ENCODE measurements at regions not wholly inside any gene's neighbourhood (a gene's known extent, or its start where the extent isn't known, plus 50 kb on each side); places are given as distances from the start of the nearest gene placed in this dataset.

GRCh38 chr16:85309656-85310587 lies 197.7 kb upstream of the CIBAR2 start:
- ATAC-seq: no peak
- H3K4me1 Mint-ChIP-seq: peaks cover 58% of the 10 kb centered on the region
- intact Hi-C loops (cut with DNase I, micrococcal nuclease): loop anchor here in 1 of 2 experiments (5.0 kb wide), 1 partner anchor 193 kb away; no protein-coding TSS in a partner anchor

GRCh38 chr16:85310868-85311585 lies 198.8 kb upstream of the CIBAR2 start:
- ATAC-seq (peak; percentile 20), DNase-seq (peak; percentile 53)
- POLR2A ChIA-PET: no interaction called here
- H3K4me3 Mint-ChIP-seq: no peak overlapping the region
- no peaks in the 10 kb centered on the region for H3K36me3 Mint-ChIP-seq (ENCODE audit: low read depth)
- intact Hi-C loops (cut with DNase I, micrococcal nuclease): no loop called here
- no peak overlapping the region for H3K27ac Mint-ChIP-seq
- CTCF ChIA-PET: interaction anchor here (0.8 to 1.2 kb wide), 2 partner anchors 105 to 304 kb away, joined by 3 to 5 read pairs; no protein-coding TSS in a partner anchor
- no peaks in the 10 kb centered on the region for H3K9me3 Mint-ChIP-seq (ENCODE audit: low read depth)
- H3K27me3 Mint-ChIP-seq: no peaks in the 10 kb centered on the region
- H3K4me1 Mint-ChIP-seq: peaks cover 49% of the 10 kb centered on the region

More at GRCh38 chr16:85309656-85310587, 197.7 kb upstream of the CIBAR2 start:
- Mint-ChIP-seq H3K4me3 (no peak overlapping the region), H3K36me3 (ENCODE audit: low read depth) (no peaks in the 10 kb centered on the region), H3K27ac (peak overlapping the region; percentile 37), H3K27me3 (no peaks in the 10 kb centered on the region), H3K9me3 (ENCODE audit: low read depth) (no peaks in the 10 kb centered on the region)
- ChIA-PET CTCF (interaction anchor here (0.7 to 2.8 kb wide), 6 partner anchors 13 to 306 kb away, joined by 3 to 14 read pairs (median 3); no protein-coding TSS in a partner anchor), POLR2A (interaction anchor here (0.6 kb wide), 1 partner anchor 15 kb away, joined by 4 read pairs; no protein-coding TSS in a partner anchor)
- DNase-seq: peak; percentile 49

- H3K36me3 Mint-ChIP-seq (ENCODE audit: low read depth): no peaks in the 10 kb centered on the region
- intact Hi-C loops (cut with DNase I, micrococcal nuclease): no loop called here
- H3K27ac Mint-ChIP-seq: no peak overlapping the region
- ATAC-seq: no peak
- DNase-seq: no peak
- CTCF ChIA-PET: no interaction called here
- H3K4me3 Mint-ChIP-seq: no peak overlapping the region
- H3K27me3 Mint-ChIP-seq: no peaks in the 10 kb centered on the region
- H3K9me3 Mint-ChIP-seq (ENCODE audit: low read depth): no peaks in the 10 kb centered on the region
- POLR2A ChIA-PET: no interaction called here
- peaks cover 42% of the 10 kb centered on the region for H3K4me1 Mint-ChIP-seq
Measured at GRCh38 chr16:85311741-85312140, 199.5 kb upstream of the CIBAR2 start.

GRCh38 chr16:85312174-85312573 lies 199.9 kb upstream of the CIBAR2 start:
- H3K27me3 Mint-ChIP-seq: no peaks in the 10 kb centered on the region
- no peak overlapping the region for H3K4me3 Mint-ChIP-seq

GRCh38 chr16:85312642-85313525 lies 200.6 kb upstream of the CIBAR2 start:
- H3K4me3 Mint-ChIP-seq: no peak overlapping the region
- H3K27ac Mint-ChIP-seq: no peak overlapping the region
- no peaks in the 10 kb centered on the region for H3K9me3 Mint-ChIP-seq (ENCODE audit: low read depth)
- intact Hi-C loops (cut with DNase I, micrococcal nuclease): no loop called here
- POLR2A ChIA-PET: no interaction called here
- ATAC-seq: no peak
- CTCF ChIA-PET: no interaction called here
- H3K27me3 Mint-ChIP-seq: no peaks in the 10 kb centered on the region
- peaks cover 34% of the 10 kb centered on the region for H3K4me1 Mint-ChIP-seq
- DNase-seq: no peak
- H3K36me3 Mint-ChIP-seq (ENCODE audit: low read depth): no peaks in the 10 kb centered on the region

More at GRCh38 chr16:85312174-85312573, 199.9 kb upstream of the CIBAR2 start:
- ChIA-PET CTCF (no interaction called here), POLR2A (no interaction called here)
- H3K36me3 Mint-ChIP-seq (ENCODE audit: low read depth): no peaks in the 10 kb centered on the region
- ATAC-seq (no peak), DNase-seq (no peak)
- no peak overlapping the region for H3K27ac Mint-ChIP-seq
- H3K9me3 Mint-ChIP-seq (ENCODE audit: low read depth): no peaks in the 10 kb centered on the region
- H3K4me1 Mint-ChIP-seq: peaks cover 40% of the 10 kb centered on the region
- intact Hi-C loops (cut with DNase I, micrococcal nuclease): no loop called here

GRCh38 chr16:85313526-85314301 lies 201.4 kb upstream of the CIBAR2 start:
- Mint-ChIP-seq H3K4me3 (no peak overlapping the region), H3K4me1 (peaks cover 26% of the 10 kb centered on the region), H3K36me3 (ENCODE audit: low read depth) (no peaks in the 10 kb centered on the region), H3K9me3 (ENCODE audit: low read depth) (no peaks in the 10 kb centered on the region), H3K27me3 (no peaks in the 10 kb centered on the region), H3K27ac (no peak overlapping the region)
- ChIA-PET CTCF (no interaction called here), POLR2A (no interaction called here)
- no peak for ATAC-seq
- intact Hi-C loops (cut with DNase I, micrococcal nuclease): no loop called here
- DNase-seq: no peak

- no peaks in the 10 kb centered on the region for H3K36me3 Mint-ChIP-seq (ENCODE audit: low read depth)
- H3K27ac Mint-ChIP-seq: no peak overlapping the region
- CTCF ChIA-PET: interaction anchor here (1.1 kb wide), 1 partner anchor 16 kb away, joined by 4 read pairs; no protein-coding TSS in a partner anchor
- intact Hi-C loops (cut with DNase I, micrococcal nuclease): no loop called here
- H3K9me3 Mint-ChIP-seq (ENCODE audit: low read depth): no peaks in the 10 kb centered on the region
- ATAC-seq (no peak), DNase-seq (no peak)
- POLR2A ChIA-PET: no interaction called here
- H3K4me3 Mint-ChIP-seq: no peak overlapping the region
- H3K4me1 Mint-ChIP-seq: peaks cover 20% of the 10 kb centered on the region
- H3K27me3 Mint-ChIP-seq: no peaks in the 10 kb centered on the region
Measured at GRCh38 chr16:85314512-85314971, 202.3 kb upstream of the CIBAR2 start.

GRCh38 chr16:85315866-85316265 lies 203.6 kb upstream of the CIBAR2 start:
- Mint-ChIP-seq H3K27me3 (no peaks in the 10 kb centered on the region), H3K4me1 (peaks cover 13% of the 10 kb centered on the region), H3K4me3 (no peak overlapping the region), H3K27ac (no peak overlapping the region), H3K9me3 (ENCODE audit: low read depth) (no peaks in the 10 kb centered on the region), H3K36me3 (ENCODE audit: low read depth) (no peaks in the 10 kb centered on the region)
- intact Hi-C loops (cut with DNase I, micrococcal nuclease): no loop called here
- POLR2A ChIA-PET: no interaction called here
- CTCF ChIA-PET: no interaction called here
- ATAC-seq: no peak
- no peak for DNase-seq

- DNase-seq: peak; percentile 77
- ChIA-PET CTCF (no interaction called here), POLR2A (no interaction called here)
- no peak overlapping the region for H3K4me3 Mint-ChIP-seq
- H3K36me3 Mint-ChIP-seq (ENCODE audit: low read depth): no peaks in the 10 kb centered on the region
- peak; percentile 94 for ATAC-seq
- intact Hi-C loops (cut with DNase I, micrococcal nuclease): no loop called here
- H3K9me3 Mint-ChIP-seq (ENCODE audit: low read depth): no peaks in the 10 kb centered on the region
- H3K27ac Mint-ChIP-seq: no peak overlapping the region
- no peaks in the 10 kb centered on the region for H3K27me3 Mint-ChIP-seq
- peaks cover 7% of the 10 kb centered on the region for H3K4me1 Mint-ChIP-seq
Measured at GRCh38 chr16:85316321-85316919, 204.1 kb upstream of the CIBAR2 start.

GRCh38 chr16:85316944-85317343 lies 204.7 kb upstream of the CIBAR2 start:
- no peak overlapping the region for H3K27ac Mint-ChIP-seq
- no peak overlapping the region for H3K4me3 Mint-ChIP-seq
- POLR2A ChIA-PET: no interaction called here
- intact Hi-C loops (cut with DNase I, micrococcal nuclease): no loop called here
- CTCF ChIA-PET: interaction anchor here (0.5 kb wide), 1 partner anchor 205 kb away, joined by 3 read pairs; the partner anchor contains the start of gene CIBAR2
- H3K9me3 Mint-ChIP-seq (ENCODE audit: low read depth): no peaks in the 10 kb centered on the region
- DNase-seq (no peak), ATAC-seq (no peak)
- H3K27me3 Mint-ChIP-seq: no peaks in the 10 kb centered on the region
- peaks cover 5% of the 10 kb centered on the region for H3K4me1 Mint-ChIP-seq
- H3K36me3 Mint-ChIP-seq (ENCODE audit: low read depth): no peaks in the 10 kb centered on the region
